Adrenal gland (tissue), 9 donors: ENCODE measurements at regions not wholly inside any gene's neighbourhood (a gene's known extent, or its start where the extent isn't known, plus 50 kb on each side); places are given as distances from the start of the nearest gene placed in this dataset.

Experiments used
- DNase-seq, 7 donors: peaks; one replicate each; pipeline ENCODE4 v3.0.0-alpha.2; 2019 to 2020
- H3K27ac ChIP-seq, 5 donors: fragments of 200-600 bp; sonication (generic) in 4 of 5; 1 replicate in 3 of 5; 2 replicates in 2 of 5; pipeline versions ENCODE4 v1.5.1 to v1.8.0; 2016 to 2020; ENCODE audit warnings: mild to moderate bottlenecking in 1 of 5
- H3K27me3 ChIP-seq: fragments of 200-600 bp; 2 replicates; pipeline ENCODE4 v1.8.0; 2021
- H3K36me3 ChIP-seq, 2 donors: fragments of 200-600 bp; replicated peaks in 1 of 2; 1 replicate in 1 of 2; 2 replicates in 1 of 2; pipeline versions ENCODE4 v1.5.1 to v1.8.0; 2018 to 2022
- H3K4me1 ChIP-seq, 2 donors: fragments of 200-600 bp; replicated peaks in 1 of 2; 1 replicate in 1 of 2; 2 replicates in 1 of 2; pipeline versions ENCODE4 v1.5.1 to v1.8.0; 2018 to 2021
- H3K4me3 ChIP-seq, 4 donors: fragments of 200-600 bp; sonication (generic) in 3 of 4; one replicate each; pipeline ENCODE4 v1.5.1; 2016 to 2018
- H3K9me3 ChIP-seq, 3 donors: fragments of 200-600 bp; sonication (generic) in 1 of 3; replicated peaks in 1 of 3; 1 replicate in 2 of 3; 2 replicates in 1 of 3; pipeline versions ENCODE4 v1.5.1 to v1.8.0; 2016 to 2021
- CTCF ChIP-seq, 6 experiments: fragments of 450-650 bp in 4 of 6; fragments of 200-600 bp in 2 of 6; sonication (generic) in 1 of 6; IDR thresholded peaks; 1 replicate in 5 of 6; 2 replicates in 1 of 6; pipeline versions ENCODE4 v1.5.1 to v1.8.0; 2016 to 2021; ENCODE audit warnings: antibody characterized with exemption in 6 of 6, mild to moderate bottlenecking in 2 of 6, moderate library complexity in 1 of 6
- POLR2A ChIP-seq, 2 donors: fragments of 450-650 bp; IDR thresholded peaks; one replicate each; pipeline ENCODE4 v1.6.1; 2017; ENCODE audit warnings: antibody characterized with exemption in 2 of 2, mild to moderate bottlenecking in 2 of 2, moderate library complexity in 1 of 2
- WGBS, 4 donors: extraction: QIAGEN DNeasy Blood & Tissue Kit in 2 of 4; methylation state at CpG; one replicate each; pipeline versions ENCODE4 v1.1.5 to v1.1.7; 2013 to 2017; 5-methylcytosine and 5-hydroxymethylcytosine counted together
- intact Hi-C, 2 donors: fragments of 100-400 bp; cut with DNase I; formaldehyde crosslinking; loops; one replicate each; pipeline versions ENCODE4 v1.14.1 to v1.15.0; 2022 to 2023
- donor health status: healthy with polysubstance abuse.
- donor health status: Bipolar disorder and iron deficiency.
- donor health status: DM: yes; HTN: yes; CAD: no.
- donor health status: DM: no; HTN: no; CAD: no.
- donor health status: DM: no; HTN: no; CAD: no.

GRCh38 chr3:151580591-151580990 lies 119.7 kb upstream of the IGSF10 start:
- no peaks in the 10 kb centered on the region for H3K36me3 ChIP-seq
- H3K9me3 ChIP-seq: no peaks in the 10 kb centered on the region
- TF ChIP-seq POLR2A (IDR thresholded peaks at IDR 0.05): no peak
- TF ChIP-seq CTCF (IDR thresholded peaks at IDR 0.05): no peak
- 8 to 18% (median 13%) methylated on average over 2 of the region's 2 CpGs for WGBS, 4 donors
- intact Hi-C loops: no loop called here
- no peak for DNase-seq
- peaks cover 3 to 4% of the 10 kb centered on the region in 2 donors for H3K4me1 ChIP-seq
- no peak overlapping the region for H3K27ac ChIP-seq
- H3K27me3 ChIP-seq: no peaks in the 10 kb centered on the region
- no peak overlapping the region for H3K4me3 ChIP-seq

- TF ChIP-seq POLR2A (IDR thresholded peaks at IDR 0.05) (no peak), CTCF (IDR thresholded peaks at IDR 0.05) (no peak)
- no peaks in the 10 kb centered on the region for H3K36me3 ChIP-seq
- H3K9me3 ChIP-seq: no peaks in the 10 kb centered on the region
- no peak overlapping the region for H3K4me3 ChIP-seq
- intact Hi-C loops: no loop called here
- no peak for DNase-seq
- 76 to 91% (median 81%) methylated on average over 3 of the region's 3 CpGs for WGBS, 4 donors
- peaks cover 3 to 4% of the 10 kb centered on the region in 2 donors for H3K4me1 ChIP-seq
- H3K27me3 ChIP-seq: no peaks in the 10 kb centered on the region
- no peak overlapping the region for H3K27ac ChIP-seq
Measured at GRCh38 chr3:151579571-151580270, 118.9 kb upstream of the IGSF10 start.

GRCh38 chr3:151578495-151578894 lies 117.6 kb upstream of the IGSF10 start:
- Histone ChIP-seq H3K4me3 (no peak overlapping the region), H3K27ac (no peak overlapping the region), H3K36me3 (no peaks in the 10 kb centered on the region), H3K4me1 (peaks cover 3 to 4% of the 10 kb centered on the region in 2 donors), H3K27me3 (no peaks in the 10 kb centered on the region), H3K9me3 (no peaks in the 10 kb centered on the region)
- intact Hi-C loops: no loop called here
- no peak for DNase-seq
- TF ChIP-seq POLR2A (IDR thresholded peaks at IDR 0.05) (no peak), CTCF (IDR thresholded peaks at IDR 0.05) (no peak)
- 75 to 97% (median 93%) methylated on average over 1 of the region's 1 CpG for WGBS, 4 donors

- no peak for DNase-seq
- H3K27me3 ChIP-seq: no peaks in the 10 kb centered on the region
- intact Hi-C loops: no loop called here
- no peaks in the 10 kb centered on the region for H3K9me3 ChIP-seq
- H3K27ac ChIP-seq: no peak overlapping the region
- H3K4me3 ChIP-seq: no peak overlapping the region
- H3K36me3 ChIP-seq: no peaks in the 10 kb centered on the region
- H3K4me1 ChIP-seq: peaks cover 3 to 4% of the 10 kb centered on the region in 2 donors
- TF ChIP-seq POLR2A (IDR thresholded peaks at IDR 0.05): no peak
- TF ChIP-seq CTCF (IDR thresholded peaks at IDR 0.05): no peak
- WGBS, 4 donors: 80 to 84% (median 81%) methylated on average over 7 of the region's 7 CpGs
Measured at GRCh38 chr3:151576511-151577137, 115.8 kb upstream of the IGSF10 start.
